Hepatocyte (in vitro differentiated cells): ENCODE measurements at regions not wholly inside any gene's neighbourhood (a gene's known extent, or its start where the extent isn't known, plus 50 kb on each side); places are given as distances from the start of the nearest gene placed in this dataset.
"Not testable (repeated sequence)": the region's sequence is repeated elsewhere in the genome, so short reads cannot be mapped to it uniquely, and the experiment has no call there.

ENCODE experiments used
- DNase-seq: peaks from one replicate; pipeline ENCODE4 v3.0.0-alpha.2; 2016; ENCODE audit warnings: low spot score
- H2AFZ ChIP-seq: fragments of 200-600 bp; sonication (generic); 2 replicates; pipeline ENCODE4 v1.6.0; 2016; ENCODE audit warnings: antibody characterized with exemption, mild to moderate bottlenecking
- H3K27ac ChIP-seq: fragments of 200-600 bp; sonication (generic); 2 replicates; pipeline ENCODE4 v1.5.1; 2016; ENCODE audit warnings: mild to moderate bottlenecking
- H3K27me3 ChIP-seq: fragments of 200-600 bp; sonication (generic); 2 replicates; pipeline ENCODE4 v1.6.1; 2016
- H3K36me3 ChIP-seq: fragments of 200-600 bp; sonication (generic); replicated peaks from 2 replicates; pipeline ENCODE4 v1.5.1; 2016; ENCODE audit warnings: low read depth; ENCODE audit not compliant: insufficient read depth
- H3K4me1 ChIP-seq: fragments of 200-600 bp; sonication (generic); 2 replicates; pipeline ENCODE4 v1.5.1; 2016; ENCODE audit warnings: mild to moderate bottlenecking, moderate library complexity; ENCODE audit not compliant: insufficient read depth
- H3K4me2 ChIP-seq: fragments of 200-600 bp; sonication (generic); 2 replicates; pipeline ENCODE4 v1.6.0; 2016
- H3K4me3 ChIP-seq: fragments of 200-600 bp; sonication (generic); 2 replicates; pipeline ENCODE4 v1.5.1; 2016; ENCODE audit warnings: mild to moderate bottlenecking
- H3K79me2 ChIP-seq: fragments of 200-600 bp; sonication (generic); 2 replicates; pipeline ENCODE4 v1.6.0; 2017; ENCODE audit warnings: mild to moderate bottlenecking
- H3K9me2 ChIP-seq: fragments of 200-600 bp; sonication (generic); replicated peaks from 2 replicates; pipeline ENCODE4 v1.6.0; 2017; ENCODE audit warnings: mild to moderate bottlenecking; ENCODE audit not compliant: insufficient read depth
- H3K9me3 ChIP-seq: fragments of 200-600 bp; sonication (generic); 2 replicates; pipeline ENCODE4 v1.5.1; 2016; ENCODE audit warnings: low read depth, mild to moderate bottlenecking
- H4K20me1 ChIP-seq: fragments of 200-600 bp; sonication (generic); 2 replicates; pipeline ENCODE4 v1.6.0; 2016; ENCODE audit warnings: mild to moderate bottlenecking; ENCODE audit not compliant: insufficient read depth, poor library complexity, severe bottlenecking
- EZH2 ChIP-seq: fragments of 200-600 bp; sonication (generic); IDR thresholded peaks from 2 replicates; pipeline ENCODE4 v1.6.1; 2016; ENCODE audit warnings: antibody characterized with exemption, mild to moderate bottlenecking, borderline replicate concordance
- EZH2phosphoT487 ChIP-seq: fragments of 200-600 bp; sonication (generic); IDR thresholded peaks from one replicate; pipeline ENCODE4 v1.6.1; 2018; ENCODE audit warnings: antibody characterized with exemption, mild to moderate bottlenecking, low read depth, moderate library complexity; ENCODE audit not compliant: unreplicated experiment, severe bottlenecking
- WGBS: methylation state at CpG from one replicate; pipeline ENCODE4 v1.1.6; 2016; ENCODE audit warnings: low lambda C conversion rate; ENCODE audit errors: missing lambda C conversion rate; 5-methylcytosine and 5-hydroxymethylcytosine counted together
- TF ChIP-seq, protein P1 (sequence below): fragments of 200-600 bp; sonication (generic); IDR thresholded peaks from 2 replicates; pipeline ENCODE4 v1.5.1; 2016; ENCODE audit warnings: antibody characterized with exemption, mild to moderate bottlenecking; ENCODE audit not compliant: poor library complexity

DNA sequence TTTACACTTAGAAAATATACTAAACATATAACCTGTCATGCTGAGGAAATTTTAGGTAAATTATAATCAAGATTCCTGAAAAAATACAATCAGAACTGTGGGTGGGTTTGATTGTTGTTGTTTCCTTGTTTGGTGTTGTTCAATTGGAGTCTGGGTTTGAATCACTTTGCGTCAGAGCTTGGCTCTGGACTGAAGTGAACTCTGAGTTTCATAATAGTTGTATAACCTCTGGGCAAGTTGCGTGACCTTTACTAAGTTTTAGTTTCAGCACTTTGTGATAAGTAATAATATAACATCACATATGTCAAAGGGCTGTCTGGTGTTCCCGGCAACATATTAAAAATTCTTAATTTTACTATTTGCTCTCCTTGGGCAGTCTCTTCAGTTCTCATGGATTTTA lies 758.1 kb downstream of the RAPGEF2 start:
- Histone ChIP-seq H3K27me3 (no peaks in the 10 kb centered on the region), H3K9me2 (no peaks in the 10 kb centered on the region), H3K4me2 (no peak overlapping the region), H3K4me1 (no peaks in the 10 kb centered on the region), H3K36me3 (no peaks in the 10 kb centered on the region), H3K27ac (no peak overlapping the region), H3K9me3 (no peaks in the 10 kb centered on the region), H2AFZ (no peak overlapping the region), H3K4me3 (no peak overlapping the region), H4K20me1 (no peaks in the 10 kb centered on the region), H3K79me2 (no peaks in the 10 kb centered on the region)
- TF ChIP-seq, protein P1, sequence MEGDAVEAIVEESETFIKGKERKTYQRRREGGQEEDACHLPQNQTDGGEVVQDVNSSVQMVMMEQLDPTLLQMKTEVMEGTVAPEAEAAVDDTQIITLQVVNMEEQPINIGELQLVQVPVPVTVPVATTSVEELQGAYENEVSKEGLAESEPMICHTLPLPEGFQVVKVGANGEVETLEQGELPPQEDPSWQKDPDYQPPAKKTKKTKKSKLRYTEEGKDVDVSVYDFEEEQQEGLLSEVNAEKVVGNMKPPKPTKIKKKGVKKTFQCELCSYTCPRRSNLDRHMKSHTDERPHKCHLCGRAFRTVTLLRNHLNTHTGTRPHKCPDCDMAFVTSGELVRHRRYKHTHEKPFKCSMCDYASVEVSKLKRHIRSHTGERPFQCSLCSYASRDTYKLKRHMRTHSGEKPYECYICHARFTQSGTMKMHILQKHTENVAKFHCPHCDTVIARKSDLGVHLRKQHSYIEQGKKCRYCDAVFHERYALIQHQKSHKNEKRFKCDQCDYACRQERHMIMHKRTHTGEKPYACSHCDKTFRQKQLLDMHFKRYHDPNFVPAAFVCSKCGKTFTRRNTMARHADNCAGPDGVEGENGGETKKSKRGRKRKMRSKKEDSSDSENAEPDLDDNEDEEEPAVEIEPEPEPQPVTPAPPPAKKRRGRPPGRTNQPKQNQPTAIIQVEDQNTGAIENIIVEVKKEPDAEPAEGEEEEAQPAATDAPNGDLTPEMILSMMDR, result no peak
- TF ChIP-seq EZH2, result no peak
- TF ChIP-seq EZH2phosphoT487, result no peak
- DNase-seq, result no peak
- WGBS, result 93% methylated on average over 3 of the region's 3 CpGs

DNA sequence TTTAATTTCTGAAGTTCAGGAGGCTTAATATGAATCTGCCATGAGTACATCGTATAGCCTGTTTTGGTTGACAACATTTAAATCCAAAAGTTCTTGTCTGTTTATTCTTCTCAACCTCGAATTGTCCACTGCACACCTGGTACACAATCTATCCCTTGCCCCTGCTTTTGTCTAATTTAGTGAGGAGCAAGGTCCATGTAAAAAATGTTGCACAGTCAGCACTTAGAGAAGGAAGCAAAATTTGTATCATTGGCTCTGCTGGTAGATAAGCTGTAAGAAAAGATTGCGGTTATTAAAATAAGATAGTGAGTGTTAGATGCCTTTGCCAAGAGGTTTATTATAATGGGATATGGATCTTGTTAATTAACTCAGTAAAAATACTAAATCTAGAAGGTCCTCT lies 761.5 kb downstream of the RAPGEF2 start:
- Histone ChIP-seq H3K79me2 (no peaks in the 10 kb centered on the region), H3K9me2 (no peaks in the 10 kb centered on the region), H4K20me1 (no peaks in the 10 kb centered on the region), H3K4me3 (no peak overlapping the region), H3K9me3 (no peaks in the 10 kb centered on the region), H3K36me3 (no peaks in the 10 kb centered on the region), H2AFZ (no peak overlapping the region), H3K27ac (no peak overlapping the region), H3K27me3 (no peaks in the 10 kb centered on the region), H3K4me2 (no peak overlapping the region), H3K4me1 (no peaks in the 10 kb centered on the region)
- 88% methylated on average over 3 of the region's 3 CpGs for WGBS
- no peak for DNase-seq
- no peak for TF ChIP-seq EZH2
- TF ChIP-seq, protein P1, result no peak
- no peak for TF ChIP-seq EZH2phosphoT487

DNA sequence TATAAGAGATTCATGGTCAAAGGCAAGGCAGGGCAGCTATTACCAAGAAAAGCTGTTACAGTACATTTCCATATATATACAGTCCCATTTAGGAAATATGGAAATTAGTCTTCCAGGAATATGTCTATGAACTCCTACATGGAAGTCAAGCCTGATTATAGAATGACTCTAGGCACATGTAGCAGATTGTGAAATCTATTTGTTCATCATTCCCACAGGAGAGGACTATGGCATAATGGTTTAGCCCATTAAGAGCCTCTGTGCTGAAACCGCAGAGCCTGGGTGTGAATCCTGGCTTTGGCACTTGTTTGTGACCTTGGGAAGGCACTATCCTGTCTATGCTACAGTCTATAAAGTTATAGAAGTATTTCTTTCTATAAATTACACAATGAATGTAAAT lies 764.8 kb downstream of the RAPGEF2 start:
- Histone ChIP-seq H3K4me2 (no peak overlapping the region), H3K27ac (no peak overlapping the region), H3K4me1 (no peaks in the 10 kb centered on the region), H2AFZ (no peak overlapping the region), H3K27me3 (no peaks in the 10 kb centered on the region), H3K36me3 (no peaks in the 10 kb centered on the region), H4K20me1 (no peaks in the 10 kb centered on the region), H3K9me3 (no peaks in the 10 kb centered on the region), H3K79me2 (no peaks in the 10 kb centered on the region), H3K4me3 (no peak overlapping the region), H3K9me2 (no peaks in the 10 kb centered on the region)
- WGBS, result 94% methylated on average over 1 of the region's 1 CpG
- DNase-seq, result no peak
- no peak for TF ChIP-seq EZH2phosphoT487
- TF ChIP-seq, protein P1, result no peak
- no peak for TF ChIP-seq EZH2

DNA sequence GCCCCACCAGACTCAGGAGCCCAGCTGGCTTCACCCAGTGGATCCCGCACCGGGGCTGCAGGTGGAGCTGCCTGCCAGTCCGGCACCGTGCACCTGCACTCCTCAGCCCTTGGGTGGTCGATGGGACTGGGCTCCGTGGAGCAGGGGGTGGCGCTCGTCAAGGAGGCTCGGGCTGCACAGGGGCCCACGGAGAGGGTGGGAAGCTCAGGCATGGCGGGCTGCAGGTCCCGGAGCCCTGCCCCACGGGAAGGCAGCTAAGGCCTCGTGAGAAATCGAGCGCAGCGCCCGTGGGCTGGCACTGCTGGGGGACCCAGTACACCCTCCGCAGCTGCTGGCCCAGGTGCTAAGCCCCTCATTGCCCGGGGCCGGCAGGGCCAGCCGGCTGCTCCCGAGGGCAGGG lies 766.1 kb downstream of the RAPGEF2 start:
- H2AFZ ChIP-seq, H3K4me1 ChIP-seq, H3K36me3 ChIP-seq, H3K27ac ChIP-seq, DNase-seq, H4K20me1 ChIP-seq, H3K4me2 ChIP-seq, H3K9me3 ChIP-seq, H3K79me2 ChIP-seq, H3K4me3 ChIP-seq, H3K27me3 ChIP-seq, H3K9me2 ChIP-seq: not testable (repeated sequence)
- 97% methylated on average over 17 of the region's 23 CpGs for WGBS
